ENCODE measurements at regions not wholly inside any gene's neighbourhood (a gene's known extent, or its start where the extent isn't known, plus 50 kb on each side); places are given as distances from the start of the nearest gene placed in this dataset.

DNA sequence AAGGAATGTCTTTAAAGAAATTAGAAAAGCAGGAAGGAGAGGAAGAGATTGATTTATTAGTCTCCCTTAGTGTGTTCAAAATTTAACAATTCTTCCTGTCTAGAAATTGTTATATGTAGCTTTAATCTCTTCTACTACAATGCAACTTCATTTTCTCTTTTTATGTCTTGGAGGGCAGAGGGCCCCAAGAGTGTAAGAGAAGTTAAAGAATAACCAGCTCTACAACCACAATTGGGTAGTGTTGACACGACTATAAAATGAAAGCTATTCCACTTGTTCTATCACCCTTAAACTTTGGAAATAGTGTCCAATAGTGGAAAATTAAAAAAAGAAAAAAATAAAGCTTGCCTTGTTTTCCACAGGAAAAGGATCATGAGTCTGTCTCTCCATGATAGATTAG, 82.6 kb upstream of the DPYD start:
- TF ChIP-seq, protein P1, sequence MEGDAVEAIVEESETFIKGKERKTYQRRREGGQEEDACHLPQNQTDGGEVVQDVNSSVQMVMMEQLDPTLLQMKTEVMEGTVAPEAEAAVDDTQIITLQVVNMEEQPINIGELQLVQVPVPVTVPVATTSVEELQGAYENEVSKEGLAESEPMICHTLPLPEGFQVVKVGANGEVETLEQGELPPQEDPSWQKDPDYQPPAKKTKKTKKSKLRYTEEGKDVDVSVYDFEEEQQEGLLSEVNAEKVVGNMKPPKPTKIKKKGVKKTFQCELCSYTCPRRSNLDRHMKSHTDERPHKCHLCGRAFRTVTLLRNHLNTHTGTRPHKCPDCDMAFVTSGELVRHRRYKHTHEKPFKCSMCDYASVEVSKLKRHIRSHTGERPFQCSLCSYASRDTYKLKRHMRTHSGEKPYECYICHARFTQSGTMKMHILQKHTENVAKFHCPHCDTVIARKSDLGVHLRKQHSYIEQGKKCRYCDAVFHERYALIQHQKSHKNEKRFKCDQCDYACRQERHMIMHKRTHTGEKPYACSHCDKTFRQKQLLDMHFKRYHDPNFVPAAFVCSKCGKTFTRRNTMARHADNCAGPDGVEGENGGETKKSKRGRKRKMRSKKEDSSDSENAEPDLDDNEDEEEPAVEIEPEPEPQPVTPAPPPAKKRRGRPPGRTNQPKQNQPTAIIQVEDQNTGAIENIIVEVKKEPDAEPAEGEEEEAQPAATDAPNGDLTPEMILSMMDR (conservative IDR thresholded peaks at IDR 0.05; ENCODE audit: low read depth, low read length) = no peak
- no peak for TF ChIP-seq EZH2phosphoT487 (IDR thresholded peaks at IDR 0.05; ENCODE audit: borderline replicate concordance, low read length)
- no peak for TF ChIP-seq EZH2 (IDR thresholded peaks at IDR 0.05; ENCODE audit: low read length, unreplicated experiment)
